ENCODE measurements at regions not wholly inside any gene's neighbourhood (a gene's known extent, or its start where the extent isn't known, plus 50 kb on each side); places are given as distances from the start of the nearest gene placed in this dataset.
A peak's percentile ranks its signal among the peaks of the same experiment; 100 is the strongest.
"Not testable (repeated sequence)": the region's sequence is repeated elsewhere in the genome, so short reads cannot be mapped to it uniquely, and the experiment has no call there.

DNA sequence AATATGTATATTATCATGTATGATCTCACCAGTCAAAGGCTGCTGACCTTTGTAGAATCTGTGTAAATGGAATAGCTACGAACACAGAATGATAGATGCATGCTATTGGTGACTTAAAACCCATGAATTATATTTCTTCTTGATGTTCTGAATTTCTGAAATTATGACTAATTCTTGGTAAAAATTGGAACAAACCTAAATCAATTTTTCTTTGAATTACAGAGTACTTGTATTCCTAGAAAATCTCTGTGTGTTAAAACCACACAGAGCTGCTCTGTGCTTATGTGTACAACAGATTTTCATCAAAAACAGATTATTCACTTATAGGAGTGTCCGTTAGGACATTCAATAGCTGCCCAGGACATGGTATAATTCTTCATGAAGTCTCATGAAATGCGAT is 108.3 kb upstream of the MDFIC start:
- no peak for DNase-seq (ENCODE audit: low spot score)
- no peak overlapping the region for H3K27ac ChIP-seq
- TF ChIP-seq, protein P1, sequence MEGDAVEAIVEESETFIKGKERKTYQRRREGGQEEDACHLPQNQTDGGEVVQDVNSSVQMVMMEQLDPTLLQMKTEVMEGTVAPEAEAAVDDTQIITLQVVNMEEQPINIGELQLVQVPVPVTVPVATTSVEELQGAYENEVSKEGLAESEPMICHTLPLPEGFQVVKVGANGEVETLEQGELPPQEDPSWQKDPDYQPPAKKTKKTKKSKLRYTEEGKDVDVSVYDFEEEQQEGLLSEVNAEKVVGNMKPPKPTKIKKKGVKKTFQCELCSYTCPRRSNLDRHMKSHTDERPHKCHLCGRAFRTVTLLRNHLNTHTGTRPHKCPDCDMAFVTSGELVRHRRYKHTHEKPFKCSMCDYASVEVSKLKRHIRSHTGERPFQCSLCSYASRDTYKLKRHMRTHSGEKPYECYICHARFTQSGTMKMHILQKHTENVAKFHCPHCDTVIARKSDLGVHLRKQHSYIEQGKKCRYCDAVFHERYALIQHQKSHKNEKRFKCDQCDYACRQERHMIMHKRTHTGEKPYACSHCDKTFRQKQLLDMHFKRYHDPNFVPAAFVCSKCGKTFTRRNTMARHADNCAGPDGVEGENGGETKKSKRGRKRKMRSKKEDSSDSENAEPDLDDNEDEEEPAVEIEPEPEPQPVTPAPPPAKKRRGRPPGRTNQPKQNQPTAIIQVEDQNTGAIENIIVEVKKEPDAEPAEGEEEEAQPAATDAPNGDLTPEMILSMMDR (conservative IDR thresholded peaks at IDR 0.05; ENCODE audit: low read depth) = no peak
- ChIA-PET CTCF (no interaction called here), POLR2A (ENCODE audit: low non-redundant PET) (no interaction called here)

DNA sequence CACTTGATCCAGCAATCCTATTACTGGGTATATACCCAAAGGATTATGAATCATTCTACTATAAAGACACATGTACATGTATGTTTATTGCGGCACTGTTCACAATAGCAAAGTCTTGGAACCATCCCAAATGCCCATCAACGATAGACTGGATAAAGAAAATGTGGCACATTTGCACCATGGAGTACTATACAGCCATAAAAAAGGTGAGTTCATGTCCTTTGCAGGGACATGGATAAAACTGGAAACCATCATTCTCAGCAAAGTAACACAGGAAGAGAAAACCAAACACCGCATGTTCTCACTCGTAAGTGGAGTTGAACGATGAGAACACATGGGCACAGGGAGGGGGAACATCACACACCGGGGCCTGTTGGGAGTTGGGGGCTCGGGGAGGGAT is 104.9 kb upstream of the MDFIC start:
- CTCF ChIA-PET; POLR2A ChIA-PET (ENCODE audit: low non-redundant PET); DNase-seq (ENCODE audit: low spot score); H3K27ac ChIP-seq: not testable (repeated sequence)

DNA sequence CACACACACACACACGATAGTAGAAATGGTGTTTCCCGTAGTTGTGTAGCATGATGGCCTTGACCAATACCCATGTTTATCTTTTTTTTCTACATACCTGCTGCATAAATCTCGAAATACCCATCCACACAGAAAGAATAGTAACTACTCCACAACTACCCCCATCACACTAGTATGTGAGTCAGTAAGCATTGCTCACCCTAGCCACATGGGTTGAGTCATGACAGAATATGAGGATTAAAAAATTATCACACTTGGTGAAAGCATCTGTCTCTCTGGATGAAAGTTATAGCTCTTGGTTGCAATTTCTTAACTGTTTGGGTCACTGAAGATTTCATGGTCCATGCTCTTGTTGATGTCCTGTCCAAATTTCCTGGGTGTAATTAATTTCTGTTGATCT is 103.4 kb upstream of the MDFIC start:
- TF ChIP-seq, protein P1 (conservative IDR thresholded peaks at IDR 0.05; ENCODE audit: low read depth) = no peak
- no peak overlapping the region for H3K27ac ChIP-seq
- ChIA-PET POLR2A (ENCODE audit: low non-redundant PET) (no interaction called here), CTCF (no interaction called here)
- peak; percentile 77 for DNase-seq (ENCODE audit: low spot score)

DNA sequence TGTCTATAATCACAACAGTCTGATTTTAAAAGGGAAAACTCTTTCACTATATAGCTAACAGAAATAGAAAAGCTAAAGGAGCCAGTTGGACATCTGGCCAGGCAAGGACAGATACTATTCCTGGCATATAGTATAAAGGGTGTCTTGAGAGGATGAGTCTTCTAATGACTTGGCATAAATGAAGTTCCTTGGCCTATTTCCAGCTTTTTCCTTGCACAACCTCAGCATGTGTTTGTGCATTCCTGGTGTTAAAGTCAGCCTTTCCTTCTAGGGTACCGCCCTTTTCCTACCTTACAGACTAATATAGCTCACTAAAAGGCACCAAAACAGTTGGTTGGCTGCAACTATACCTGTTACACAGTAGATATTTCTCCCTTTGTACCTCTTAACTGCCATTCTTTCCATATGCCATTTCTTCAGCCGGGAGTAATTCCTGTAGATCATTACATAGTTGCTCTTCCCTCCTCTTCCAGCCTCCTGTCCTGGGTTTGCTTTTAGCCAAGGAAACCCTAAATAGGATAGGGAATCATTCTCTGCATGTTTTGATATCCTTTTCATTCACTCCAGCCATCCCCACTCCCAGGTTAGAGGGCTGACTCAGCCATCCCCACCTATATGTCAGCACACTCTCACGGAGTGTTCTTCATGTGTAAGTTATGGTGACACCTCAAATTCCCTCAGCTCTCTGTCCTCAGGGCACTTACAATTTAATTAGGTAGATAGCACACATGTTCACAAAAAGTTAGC is 102.1 kb upstream of the MDFIC start:
- peak overlapping the region; percentile 95 for H3K27ac ChIP-seq
- peak; percentile 77 for DNase-seq (ENCODE audit: low spot score)
- ChIA-PET POLR2A (ENCODE audit: low non-redundant PET) (no interaction called here), CTCF (no interaction called here)
- TF ChIP-seq, protein P1 (conservative IDR thresholded peaks at IDR 0.05; ENCODE audit: low read depth) = no peak

DNA sequence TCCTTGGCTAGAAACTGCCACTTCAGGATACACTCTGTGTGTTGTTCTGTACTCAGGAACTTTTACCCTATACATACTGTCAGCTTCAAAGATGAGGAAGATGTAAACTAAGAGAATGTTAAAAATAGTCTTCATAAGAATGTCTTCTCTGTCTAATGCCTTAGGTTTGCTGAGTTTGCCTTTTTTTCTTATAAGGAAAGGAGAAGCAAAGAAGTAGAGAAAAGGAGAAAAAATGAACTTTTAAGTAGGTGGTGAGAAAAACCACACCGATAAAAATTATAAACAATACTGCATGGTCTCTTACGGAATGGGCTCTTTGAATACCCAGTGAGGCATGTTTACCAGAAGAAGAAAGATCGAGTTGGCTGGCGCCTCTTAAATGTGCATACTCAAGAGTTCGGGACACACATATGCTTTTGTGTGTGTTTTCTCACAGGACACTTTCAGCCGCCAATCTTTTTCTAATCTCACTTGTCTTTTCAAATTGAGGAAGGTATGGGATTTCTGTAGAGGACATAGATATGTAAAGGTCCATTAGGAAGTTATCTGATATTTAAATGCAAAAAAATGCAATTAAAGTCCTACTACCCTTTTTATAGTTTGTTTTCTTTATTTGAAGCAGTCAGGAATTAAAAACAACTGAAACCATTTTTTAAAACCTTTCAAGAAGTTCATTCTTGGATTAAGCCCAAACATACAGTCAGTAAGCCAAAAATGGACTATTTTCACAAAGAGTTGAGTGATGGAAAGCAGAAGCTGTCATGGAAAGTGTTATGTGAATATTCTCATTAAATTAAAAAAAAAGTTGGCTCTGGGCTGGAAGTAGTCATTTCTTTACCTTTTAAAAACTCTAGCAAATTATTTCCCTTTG is 100.6 kb upstream of the MDFIC start:
- DNase-seq (ENCODE audit: low spot score) = no peak
- no peak overlapping the region for H3K27ac ChIP-seq
- ChIA-PET POLR2A (ENCODE audit: low non-redundant PET) (no interaction called here), CTCF (no interaction called here)
- TF ChIP-seq, protein P1 (conservative IDR thresholded peaks at IDR 0.05; ENCODE audit: low read depth) = no peak

DNA sequence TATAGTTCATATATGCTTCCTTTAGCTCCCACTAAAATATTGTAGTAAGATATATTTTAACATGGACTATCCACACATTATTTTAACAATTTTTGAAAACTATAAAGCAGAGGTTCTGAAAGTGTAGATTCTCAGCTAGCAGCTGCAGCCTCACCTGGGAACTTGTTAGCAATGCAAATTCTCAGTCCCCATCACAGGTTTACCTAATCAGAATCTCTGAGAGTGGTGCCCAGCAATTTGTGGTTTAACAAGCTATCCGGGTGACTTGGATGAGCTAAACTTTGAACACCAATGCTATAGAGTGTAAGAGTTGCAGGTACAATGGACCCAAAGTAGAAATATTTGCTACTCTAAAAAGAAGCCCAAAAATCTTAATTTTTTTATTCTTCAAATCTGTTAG is 99.8 kb upstream of the MDFIC start:
- ChIA-PET POLR2A (ENCODE audit: low non-redundant PET) (no interaction called here), CTCF (no interaction called here)
- TF ChIP-seq, protein P1 (conservative IDR thresholded peaks at IDR 0.05; ENCODE audit: low read depth) = no peak
- H3K27ac ChIP-seq = no peak overlapping the region
- DNase-seq (ENCODE audit: low spot score) = no peak

DNA sequence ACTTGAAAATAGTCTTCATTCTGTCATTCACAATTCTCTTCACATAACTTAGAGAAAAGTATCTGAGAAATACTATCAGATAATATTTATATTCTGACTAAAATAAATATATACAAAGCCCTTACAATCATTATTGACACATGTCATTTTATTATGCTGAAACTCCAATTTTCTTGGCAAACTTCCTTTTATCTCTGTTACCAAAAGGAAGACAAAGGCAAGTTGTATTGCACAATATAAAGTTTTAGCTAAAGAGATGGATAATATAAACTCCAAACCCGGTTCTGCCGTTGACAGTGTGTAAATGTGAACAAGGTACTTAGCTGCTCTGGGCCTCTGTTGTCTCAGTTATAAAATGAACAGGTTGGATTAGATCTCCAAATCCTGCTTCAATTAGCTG is 99.0 kb upstream of the MDFIC start:
- TF ChIP-seq, protein P1 (conservative IDR thresholded peaks at IDR 0.05; ENCODE audit: low read depth) = no peak
- CTCF ChIA-PET = no interaction called here
- POLR2A ChIA-PET (ENCODE audit: low non-redundant PET) = no interaction called here
- DNase-seq (ENCODE audit: low spot score) = no peak
- H3K27ac ChIP-seq = no peak overlapping the region; the same call in 1 of the 2 replicates

Data from RWPE1 (cell line).